ENCODE measurements at regions not wholly inside any gene's neighbourhood (a gene's known extent, or its start where the extent isn't known, plus 50 kb on each side); places are given as distances from the start of the nearest gene placed in this dataset.

DNA sequence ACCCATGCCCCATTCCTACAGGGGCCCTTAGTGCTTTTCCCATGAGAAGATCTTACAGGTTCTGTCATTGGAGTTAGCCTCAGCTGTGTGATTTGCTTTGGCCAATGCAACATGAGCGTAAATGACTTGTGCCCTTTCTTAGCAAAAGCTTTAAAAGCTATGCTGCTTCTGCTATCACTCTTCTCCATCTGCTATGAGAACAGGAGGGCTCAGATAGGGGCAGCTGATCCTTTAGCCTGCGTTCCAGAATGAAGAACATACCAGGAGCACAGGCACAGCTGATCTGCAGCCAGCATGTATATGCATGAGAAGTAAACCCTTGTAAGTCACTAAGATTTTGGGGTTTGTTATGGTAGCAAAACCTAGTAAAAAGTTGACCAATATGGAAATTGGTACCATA lies 218.2 kb downstream of the SH2D4B start:
- WGBS (ENCODE audit: low lambda C conversion rate) = 10% methylated on average over 2 of the region's 2 CpGs

DNA sequence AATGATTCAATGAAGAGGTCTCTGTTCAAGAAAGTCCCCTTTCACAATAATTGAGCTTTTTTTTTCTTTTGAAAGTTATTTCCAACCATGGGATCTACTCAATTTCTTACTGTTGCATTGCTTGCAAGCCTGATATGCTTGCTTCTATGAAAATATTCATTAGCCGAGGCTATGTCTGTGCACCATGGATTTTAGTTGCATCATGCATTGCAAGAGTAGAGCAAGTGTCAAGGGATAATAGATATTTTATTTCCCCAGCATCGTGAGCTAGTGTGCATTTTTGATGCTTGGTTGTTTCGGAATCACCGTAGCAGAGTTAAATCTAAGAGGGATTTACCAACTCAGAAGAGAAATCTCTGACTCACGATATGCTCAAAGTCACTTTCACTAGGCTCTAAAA lies 222.0 kb downstream of the SH2D4B start:
- H3K79me2 ChIP-seq (ENCODE audit: insufficient read depth, low read length) = no peaks in the 10 kb centered on the region
- H3K4me3 ChIP-seq (replicated peaks in 1 of 3; ENCODE audit: insufficient read depth in 1 of 3, low read depth in 2 of 3, low read length in 3 of 3) = no peak overlapping the region
- no peak overlapping the region for H3K9ac ChIP-seq (ENCODE audit: insufficient read depth, low read depth, low read length)
- H3K36me3 ChIP-seq (replicated peaks in 1 of 2; ENCODE audit: control insufficient read depth in 1 of 2, insufficient read depth in 2 of 2, low read length in 2 of 2) = no peaks in the 10 kb centered on the region
- no peaks in the 10 kb centered on the region for H3K4me1 ChIP-seq (ENCODE audit: insufficient read depth, low read length)
- H3K4me2 ChIP-seq (ENCODE audit: low read depth, low read length) = no peak overlapping the region
- H2AFZ ChIP-seq (ENCODE audit: low read length) = no peak overlapping the region
- ATAC-seq = no peak
- no peak for FAIRE-seq
- ChIA-PET POLR2A (no interaction called here), CTCF (ENCODE audit: low intra/inter-chr PET ratio, low total read pairs) (no interaction called here)
- no peaks in the 10 kb centered on the region for H3K9me3 ChIP-seq (ENCODE audit: low read length)
- no TSS peak for BruUV-seq (replicated peaks)
- H3K27me3 ChIP-seq (ENCODE audit: control insufficient read depth in 1 of 2, insufficient read depth in 2 of 2, low read length in 2 of 2) = no peaks in the 10 kb centered on the region; a peak in 1 of 5 replicates
- DNase-seq (ENCODE audit: low spot score) = no peak
- no peaks in the 10 kb centered on the region for H4K20me1 ChIP-seq (ENCODE audit: insufficient read depth, low read length)
- WGBS (ENCODE audit: low lambda C conversion rate) = 17% methylated on average over 5 of the region's 5 CpGs
- intact Hi-C loops (cut with micrococcal nuclease; ENCODE audit: unreplicated experiment) = no loop called here
- no peak overlapping the region for H3K27ac ChIP-seq (ENCODE audit: extremely low read length, insufficient read depth, low read length)
- in situ Hi-C loops (cut with HindIII; ENCODE audit: extremely low pct_ligation_motif_present, low pct_unique_long_range_greater_than_20kb) = no loop called here
- TF ChIP-seq ZNF432 (CRISPR knock-in tag; IDR thresholded peaks at IDR 0.05; ENCODE audit: borderline replicate concordance) (no peak), SAP130 (CRISPR knock-in tag; IDR thresholded peaks at IDR 0.05; ENCODE audit: low read depth) (no peak), SMARCE1 (IDR thresholded peaks at IDR 0.05; ENCODE audit: borderline replicate concordance) (no peak), ZC3H13 (CRISPR knock-in tag; IDR thresholded peaks at IDR 0.05) (no peak), KLF6 (CRISPR knock-in tag; IDR thresholded peaks at IDR 0.05) (no peak), KDM5A (IDR thresholded peaks at IDR 0.05; ENCODE audit: borderline replicate concordance, low read length) (no peak), IRF2 (CRISPR knock-in tag; IDR thresholded peaks at IDR 0.05) (no peak), ZNF703 (CRISPR knock-in tag; IDR thresholded peaks at IDR 0.05; ENCODE audit: borderline replicate concordance) (no peak), ZNF326 (CRISPR knock-in tag; IDR thresholded peaks at IDR 0.05; ENCODE audit: borderline replicate concordance) (no peak)
- TF ChIP-seq, protein P1, sequence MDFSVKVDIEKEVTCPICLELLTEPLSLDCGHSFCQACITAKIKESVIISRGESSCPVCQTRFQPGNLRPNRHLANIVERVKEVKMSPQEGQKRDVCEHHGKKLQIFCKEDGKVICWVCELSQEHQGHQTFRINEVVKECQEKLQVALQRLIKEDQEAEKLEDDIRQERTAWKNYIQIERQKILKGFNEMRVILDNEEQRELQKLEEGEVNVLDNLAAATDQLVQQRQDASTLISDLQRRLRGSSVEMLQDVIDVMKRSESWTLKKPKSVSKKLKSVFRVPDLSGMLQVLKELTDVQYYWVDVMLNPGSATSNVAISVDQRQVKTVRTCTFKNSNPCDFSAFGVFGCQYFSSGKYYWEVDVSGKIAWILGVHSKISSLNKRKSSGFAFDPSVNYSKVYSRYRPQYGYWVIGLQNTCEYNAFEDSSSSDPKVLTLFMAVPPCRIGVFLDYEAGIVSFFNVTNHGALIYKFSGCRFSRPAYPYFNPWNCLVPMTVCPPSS (IDR thresholded peaks at IDR 0.05) = no peak
- TF ChIP-seq, protein P2, sequence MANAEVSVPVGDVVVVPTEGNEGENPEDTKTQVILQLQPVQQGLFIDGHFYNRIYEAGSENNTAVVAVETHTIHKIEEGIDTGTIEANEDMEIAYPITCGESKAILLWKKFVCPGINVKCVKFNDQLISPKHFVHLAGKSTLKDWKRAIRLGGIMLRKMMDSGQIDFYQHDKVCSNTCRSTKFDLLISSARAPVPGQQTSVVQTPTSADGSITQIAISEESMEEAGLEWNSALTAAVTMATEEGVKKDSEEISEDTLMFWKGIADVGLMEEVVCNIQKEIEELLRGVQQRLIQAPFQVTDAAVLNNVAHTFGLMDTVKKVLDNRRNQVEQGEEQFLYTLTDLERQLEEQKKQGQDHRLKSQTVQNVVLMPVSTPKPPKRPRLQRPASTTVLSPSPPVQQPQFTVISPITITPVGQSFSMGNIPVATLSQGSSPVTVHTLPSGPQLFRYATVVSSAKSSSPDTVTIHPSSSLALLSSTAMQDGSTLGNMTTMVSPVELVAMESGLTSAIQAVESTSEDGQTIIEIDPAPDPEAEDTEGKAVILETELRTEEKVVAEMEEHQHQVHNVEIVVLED (CRISPR knock-in tag; IDR thresholded peaks at IDR 0.05; ENCODE audit: borderline replicate concordance) = no peak

More for the DNA sequence above, 218.2 kb downstream of the SH2D4B start:
- H3K9ac ChIP-seq (ENCODE audit: insufficient read depth, low read depth, low read length) = no peak overlapping the region
- no peaks in the 10 kb centered on the region; a peak in 1 of 5 replicates for H3K27me3 ChIP-seq (ENCODE audit: control insufficient read depth in 1 of 2, insufficient read depth in 2 of 2, low read length in 2 of 2)
- H3K36me3 ChIP-seq (replicated peaks in 1 of 2; ENCODE audit: control insufficient read depth in 1 of 2, insufficient read depth in 2 of 2, low read length in 2 of 2) = no peaks in the 10 kb centered on the region
- ChIA-PET POLR2A (no interaction called here), CTCF (ENCODE audit: low intra/inter-chr PET ratio, low total read pairs) (no interaction called here)
- FAIRE-seq (no peak), DNase-seq (ENCODE audit: low spot score) (no peak), ATAC-seq (no peak)
- in situ Hi-C loops (cut with HindIII; ENCODE audit: extremely low pct_ligation_motif_present, low pct_unique_long_range_greater_than_20kb) = no loop called here
- H2AFZ ChIP-seq (ENCODE audit: low read length) = no peak overlapping the region
- TF ChIP-seq SSRP1 (CRISPR knock-in tag; IDR thresholded peaks at IDR 0.05) = no peak
- no peak for TF ChIP-seq ZNF446 (CRISPR knock-in tag; IDR thresholded peaks at IDR 0.05)
- TF ChIP-seq ZNF749 (CRISPR knock-in tag; IDR thresholded peaks at IDR 0.05; ENCODE audit: borderline replicate concordance) = no peak
- TF ChIP-seq, protein P3, sequence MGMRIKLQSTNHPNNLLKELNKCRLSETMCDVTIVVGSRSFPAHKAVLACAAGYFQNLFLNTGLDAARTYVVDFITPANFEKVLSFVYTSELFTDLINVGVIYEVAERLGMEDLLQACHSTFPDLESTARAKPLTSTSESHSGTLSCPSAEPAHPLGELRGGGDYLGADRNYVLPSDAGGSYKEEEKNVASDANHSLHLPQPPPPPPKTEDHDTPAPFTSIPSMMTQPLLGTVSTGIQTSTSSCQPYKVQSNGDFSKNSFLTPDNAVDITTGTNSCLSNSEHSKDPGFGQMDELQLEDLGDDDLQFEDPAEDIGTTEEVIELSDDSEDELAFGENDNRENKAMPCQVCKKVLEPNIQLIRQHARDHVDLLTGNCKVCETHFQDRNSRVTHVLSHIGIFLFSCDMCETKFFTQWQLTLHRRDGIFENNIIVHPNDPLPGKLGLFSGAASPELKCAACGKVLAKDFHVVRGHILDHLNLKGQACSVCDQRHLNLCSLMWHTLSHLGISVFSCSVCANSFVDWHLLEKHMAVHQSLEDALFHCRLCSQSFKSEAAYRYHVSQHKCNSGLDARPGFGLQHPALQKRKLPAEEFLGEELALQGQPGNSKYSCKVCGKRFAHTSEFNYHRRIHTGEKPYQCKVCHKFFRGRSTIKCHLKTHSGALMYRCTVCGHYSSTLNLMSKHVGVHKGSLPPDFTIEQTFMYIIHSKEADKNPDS (CRISPR knock-in tag; IDR thresholded peaks at IDR 0.05) = no peak
- H3K4me1 ChIP-seq (ENCODE audit: insufficient read depth, low read length) = no peaks in the 10 kb centered on the region
- H3K4me2 ChIP-seq (ENCODE audit: low read depth, low read length) = no peak overlapping the region
- no peak overlapping the region for H3K4me3 ChIP-seq (replicated peaks in 1 of 3; ENCODE audit: insufficient read depth in 1 of 3, low read depth in 2 of 3, low read length in 3 of 3)
- H3K79me2 ChIP-seq (ENCODE audit: insufficient read depth, low read length) = no peaks in the 10 kb centered on the region
- no TSS peak for BruUV-seq (replicated peaks)
- intact Hi-C loops (cut with micrococcal nuclease; ENCODE audit: unreplicated experiment) = no loop called here
- H4K20me1 ChIP-seq (ENCODE audit: insufficient read depth, low read length) = no peaks in the 10 kb centered on the region
- H3K27ac ChIP-seq (ENCODE audit: extremely low read length, insufficient read depth, low read length) = no peak overlapping the region
- H3K9me3 ChIP-seq (ENCODE audit: low read length) = no peaks in the 10 kb centered on the region

All from HepG2 (cell line).